SK-MEL-5 (cell line): ENCODE measurements at regions not wholly inside any gene's neighbourhood (a gene's known extent, or its start where the extent isn't known, plus 50 kb on each side); places are given as distances from the start of the nearest gene placed in this dataset.
"Not testable (repeated sequence)": the region's sequence is repeated elsewhere in the genome, so short reads cannot be mapped to it uniquely, and the experiment has no call there.

Source experiments
- DNase-seq: peaks from one replicate; pipeline ENCODE4 v3.0.0-alpha.2; 2016; ENCODE audit warnings: low read depth, low spot score
- in situ Hi-C: cut with HindIII; loops from 2 replicates; pipeline ENCODE4 v1.10.0; 2016; ENCODE audit warnings: low sequenced_read_pairs, high pct_unique_total_duplicates, low pct_unique_long_range_greater_than_20kb

DNA sequence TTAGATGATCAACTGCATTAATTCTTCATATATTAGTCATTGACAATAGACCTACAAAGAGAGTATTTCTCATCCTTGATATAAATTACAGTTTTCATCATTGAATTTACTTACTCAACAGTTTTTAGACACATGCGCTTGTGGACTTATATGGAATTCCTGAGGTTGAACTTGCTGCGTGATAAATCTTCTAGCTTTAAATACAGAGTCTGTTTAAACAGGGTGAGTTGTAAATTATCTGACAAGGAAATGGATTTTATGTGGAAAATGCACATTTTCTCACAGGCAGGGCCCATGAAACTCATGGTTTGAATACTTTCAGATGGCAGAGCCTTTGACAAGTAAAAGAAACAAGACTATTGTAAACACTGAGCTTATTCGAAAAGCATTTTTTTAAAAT, 280.5 kb downstream of the SPATA31A6 start:
- DNase-seq, in situ Hi-C loops: not testable (repeated sequence)

DNA sequence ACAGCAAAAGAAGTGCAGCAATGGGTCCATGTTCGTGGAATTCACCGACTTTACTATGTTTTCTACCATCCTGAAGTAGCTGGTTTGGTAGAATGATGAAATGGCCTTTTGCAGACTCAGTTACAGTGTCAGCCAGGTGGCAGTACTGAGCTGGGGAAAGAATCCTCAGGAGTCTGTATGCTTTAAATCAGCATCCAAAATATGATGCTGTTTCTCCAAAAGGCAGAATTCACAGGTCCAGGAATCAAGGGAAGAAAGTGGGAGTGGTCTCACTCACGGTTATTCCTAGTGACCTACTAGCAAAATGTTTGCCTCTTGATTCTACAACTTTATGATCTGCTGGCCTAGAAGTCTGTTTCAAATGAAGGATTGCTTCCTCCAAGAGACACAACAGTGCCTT, 287.1 kb downstream of the SPATA31A6 start:
- peak; percentile 34 for DNase-seq

DNA sequence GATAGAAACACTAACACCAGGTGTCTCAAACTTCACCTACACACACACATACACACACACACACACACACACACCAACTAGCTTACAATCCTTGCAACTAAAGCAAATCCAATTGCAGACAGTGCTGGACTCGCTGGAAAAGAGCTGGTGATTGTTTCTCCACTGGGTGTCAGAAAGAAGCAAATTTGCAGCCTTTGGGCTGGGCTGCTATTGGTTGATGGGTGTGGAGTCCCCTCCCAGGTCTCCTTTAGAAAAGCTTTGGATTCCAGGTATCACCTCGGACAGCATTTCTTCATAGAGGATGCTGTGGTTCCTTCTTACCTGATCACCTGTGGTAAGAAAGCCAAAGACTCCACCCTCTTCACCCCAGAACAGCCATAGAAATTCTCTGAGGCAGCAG, 307.5 kb downstream of the SPATA31A6 start:
- in situ Hi-C loops, DNase-seq: not testable (repeated sequence)

More for the DNA sequence above, 287.1 kb downstream of the SPATA31A6 start:
- in situ Hi-C loops: not testable (repeated sequence)

DNA sequence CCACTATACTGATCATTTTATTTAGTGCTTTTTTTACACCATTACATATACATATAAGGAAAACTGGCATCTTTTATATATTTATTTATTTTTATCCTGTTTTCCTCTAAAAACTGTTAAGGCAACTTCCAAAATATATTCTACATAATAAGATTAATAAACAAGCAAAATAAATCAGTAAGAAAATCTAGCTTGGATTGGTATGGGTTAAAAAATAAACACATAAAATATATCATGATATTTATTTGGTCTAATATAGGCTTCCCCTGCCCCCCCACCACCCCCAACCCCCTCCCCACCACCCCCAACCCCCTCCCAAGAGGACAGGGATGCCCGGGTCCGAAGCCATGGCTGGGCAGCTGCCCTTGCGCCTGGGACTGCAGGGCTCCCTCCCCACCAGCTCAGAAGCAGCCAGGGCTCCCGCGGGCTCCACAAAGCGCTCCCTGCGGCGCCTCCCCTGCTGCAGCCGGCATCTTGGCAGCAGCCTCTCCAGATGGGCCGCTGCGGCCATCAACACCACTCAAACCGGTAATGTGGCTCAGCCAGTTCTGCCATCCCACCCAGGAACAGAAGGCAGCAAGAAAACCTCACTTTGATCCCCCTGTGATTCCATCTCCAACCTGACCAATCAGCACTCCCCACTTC, 319.3 kb downstream of the SPATA31A6 start:
- in situ Hi-C loops, DNase-seq: not testable (repeated sequence)

DNA sequence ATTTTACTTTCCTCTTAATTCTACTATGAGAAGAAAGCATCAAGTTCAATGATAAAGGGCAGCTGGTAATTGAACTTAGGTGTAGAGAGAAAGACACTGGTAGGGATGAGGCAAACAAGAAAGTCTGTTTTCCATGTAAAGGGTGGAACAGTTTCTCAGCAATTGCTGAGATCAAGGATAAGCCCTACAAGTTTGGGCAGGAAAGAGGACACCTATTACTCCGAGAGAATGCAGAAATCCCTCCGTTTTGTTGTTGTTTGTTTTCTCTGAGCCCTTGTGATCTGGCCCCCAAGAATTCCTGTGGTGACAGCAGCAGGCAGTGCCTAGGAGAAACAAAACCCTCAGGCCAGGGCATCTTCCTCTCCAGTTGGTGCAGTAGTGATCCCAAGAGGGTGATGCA, 324.7 kb downstream of the SPATA31A6 start:
- in situ Hi-C loops: not testable (repeated sequence)

DNA sequence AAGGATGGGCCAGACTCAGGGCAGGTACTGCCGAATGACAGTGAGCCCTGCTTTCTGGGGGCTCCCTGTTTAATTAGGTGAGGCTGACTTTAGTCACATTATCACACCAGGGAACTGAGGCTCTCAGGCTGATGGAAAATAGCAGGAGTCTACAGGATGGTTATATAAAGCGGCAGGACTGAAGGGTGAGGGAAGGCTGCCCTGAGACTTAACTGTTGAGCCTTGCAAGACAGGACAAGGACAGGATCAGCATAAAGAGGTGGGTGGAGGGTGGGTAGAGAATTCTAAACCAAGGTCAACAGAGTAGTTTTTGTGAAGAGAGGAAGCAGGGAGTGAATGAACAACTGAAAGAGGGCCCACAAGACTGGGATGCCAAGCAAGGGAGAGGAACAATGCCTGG, 330.1 kb downstream of the SPATA31A6 start:
- in situ Hi-C loops, DNase-seq: not testable (repeated sequence)

More for the DNA sequence above, 324.7 kb downstream of the SPATA31A6 start:
- not testable (repeated sequence) for DNase-seq

DNA sequence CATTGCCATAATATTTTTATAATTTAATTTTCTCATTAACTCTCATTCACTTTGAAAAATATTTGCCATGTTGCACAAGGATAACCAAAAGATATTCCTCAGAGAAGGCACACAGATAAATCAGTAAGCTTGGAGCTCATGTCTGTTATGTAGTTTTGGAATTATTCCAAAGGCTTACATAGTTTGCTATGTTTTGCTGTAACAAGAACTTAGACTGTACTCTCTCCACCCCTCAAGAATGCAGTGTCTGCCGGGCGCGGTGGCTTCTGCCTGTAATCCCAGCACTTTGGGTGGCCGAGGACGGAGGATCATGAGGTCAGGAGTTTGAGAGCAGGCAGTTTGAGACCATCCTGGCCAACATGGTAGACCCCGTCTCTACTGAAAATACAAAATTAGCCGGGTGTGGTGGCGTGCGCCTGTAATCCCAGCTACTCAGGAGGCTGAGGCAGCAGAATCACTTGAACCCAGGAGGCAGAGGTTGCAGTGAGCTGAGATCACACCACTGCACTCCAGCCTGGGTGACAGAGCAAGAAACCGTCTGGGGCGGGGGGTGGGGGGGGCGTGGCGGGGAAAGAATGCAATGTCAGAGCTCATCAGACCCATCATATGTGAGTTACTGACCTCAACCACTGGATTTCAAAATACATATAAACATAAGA, 351.0 kb downstream of the SPATA31A6 start:
- in situ Hi-C loops: not testable (repeated sequence)
- DNase-seq: peak; percentile 0

DNA sequence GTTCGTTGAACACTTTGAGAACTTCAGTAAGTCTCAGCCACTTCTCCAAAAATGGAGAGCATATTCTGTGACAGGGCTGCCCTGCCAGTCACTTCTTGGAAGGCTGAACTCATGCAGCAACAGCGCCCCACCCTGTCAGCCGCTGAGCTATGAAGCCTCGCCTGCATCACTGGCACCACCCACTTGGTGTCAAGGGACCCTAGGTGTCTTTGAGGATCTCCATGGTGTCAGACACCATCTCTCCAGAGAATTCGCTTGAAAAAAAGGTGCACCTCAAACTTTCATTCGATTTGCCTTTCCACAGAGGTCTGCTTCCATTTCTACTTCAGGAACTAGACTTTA, 351.5 kb downstream of the SPATA31A6 start:
- in situ Hi-C loops: not testable (repeated sequence)
- peak; percentile 78 for DNase-seq

DNA sequence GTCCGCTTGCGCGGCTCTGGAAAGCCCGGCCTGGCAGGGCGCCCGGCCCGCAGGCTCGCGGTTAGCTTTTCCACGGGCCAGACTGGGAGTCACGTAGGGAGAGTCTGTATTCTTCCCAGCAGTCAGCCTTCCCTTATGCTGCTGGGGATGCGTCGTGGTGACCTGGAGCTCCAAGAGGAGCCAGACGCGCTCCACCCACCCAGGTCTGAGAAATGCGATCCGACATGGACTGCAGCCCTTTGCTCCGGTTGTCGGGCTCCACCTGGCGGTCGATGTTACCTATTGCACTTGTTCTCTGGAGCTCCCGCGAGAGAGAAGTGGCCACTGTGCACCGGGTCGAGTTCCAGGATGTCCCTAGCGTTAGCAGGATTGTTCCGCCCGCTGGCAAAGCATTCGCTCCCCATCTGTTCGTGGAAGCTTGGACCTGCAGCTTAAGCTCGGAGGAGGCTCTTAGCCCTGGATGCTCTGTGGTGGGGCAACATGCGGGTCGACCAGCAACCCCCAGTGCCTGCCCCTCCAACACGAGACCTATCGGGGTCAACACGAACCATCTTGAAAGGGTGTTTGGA, 367.4 kb downstream of the SPATA31A6 start:
- DNase-seq, in situ Hi-C loops: not testable (repeated sequence)

DNA sequence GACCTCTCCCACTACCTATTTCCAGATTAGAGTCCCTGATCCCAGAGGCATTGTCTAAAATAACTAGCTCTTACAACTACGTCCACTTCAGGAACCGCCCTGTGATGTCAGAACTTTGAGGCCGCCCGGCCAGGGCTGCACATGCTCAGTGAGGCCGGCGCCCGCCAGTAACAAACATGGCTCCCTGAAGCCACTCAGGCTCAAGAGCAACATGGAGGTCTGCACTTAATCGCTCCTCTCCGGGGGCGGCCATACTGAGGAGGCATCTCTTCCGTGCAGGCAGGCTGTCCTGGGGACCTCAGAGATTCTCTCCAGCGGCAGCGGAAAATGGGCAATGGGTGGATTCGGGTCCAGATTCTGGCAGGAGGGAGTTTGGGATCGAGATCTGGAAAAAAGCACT, 385.1 kb downstream of the SPATA31A6 start:
- DNase-seq, in situ Hi-C loops: not testable (repeated sequence)

DNA sequence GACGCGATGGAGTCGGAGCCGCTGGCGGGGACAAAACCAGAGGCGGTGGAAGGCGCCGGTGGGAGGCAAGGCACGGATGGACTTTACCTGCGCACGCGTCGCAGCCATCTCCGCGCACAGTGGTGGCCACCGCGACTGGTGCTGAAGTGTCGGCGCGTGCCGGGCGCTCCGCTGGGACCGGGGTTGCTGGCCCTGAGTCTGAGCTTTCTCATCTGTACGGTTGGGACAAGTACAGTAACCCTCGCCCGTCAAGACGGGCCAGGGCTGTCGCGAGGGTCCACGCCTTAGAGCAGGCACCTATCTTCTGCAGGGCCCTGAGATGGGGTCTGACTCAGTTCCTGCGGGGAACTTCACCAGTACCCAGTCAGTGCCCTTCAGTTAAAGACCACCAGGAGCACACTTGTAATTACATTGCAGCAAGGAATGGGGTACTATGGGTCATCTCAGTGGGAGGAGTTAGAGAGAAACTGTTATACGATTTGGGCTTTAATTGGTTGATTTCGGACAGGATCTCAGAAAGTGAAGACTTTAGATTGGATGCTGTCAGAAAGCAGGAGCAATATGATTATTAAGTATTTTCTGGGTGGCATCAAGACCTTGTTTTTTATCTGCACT, 385.6 kb downstream of the SPATA31A6 start:
- DNase-seq, in situ Hi-C loops: not testable (repeated sequence)

DNA sequence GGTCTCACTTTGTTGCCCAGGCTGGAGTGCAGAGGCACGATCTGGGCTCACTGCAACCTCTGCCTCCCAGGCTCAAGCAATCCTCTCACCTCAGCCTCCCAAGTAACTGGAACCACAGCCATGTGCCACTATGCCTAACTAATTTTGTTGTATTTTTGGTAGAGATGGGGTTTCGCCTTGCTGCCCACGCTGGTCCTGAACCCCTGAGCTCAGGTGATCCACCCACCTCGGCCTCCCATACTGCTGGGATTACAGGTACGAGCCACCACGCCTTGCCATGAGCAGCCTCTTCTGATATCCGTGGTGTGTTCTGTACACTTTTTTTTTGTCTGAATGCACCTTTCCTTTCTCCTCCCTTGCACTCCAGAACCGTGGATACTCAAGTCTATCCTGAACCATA, 394.4 kb downstream of the SPATA31A6 start:
- in situ Hi-C loops: not testable (repeated sequence)
- peak; percentile 0 for DNase-seq
